Body of pancreas (tissue), 4 donors: ENCODE measurements at regions not wholly inside any gene's neighbourhood (a gene's known extent, or its start where the extent isn't known, plus 50 kb on each side); places are given as distances from the start of the nearest gene placed in this dataset.

Experiments
- CTCF ChIP-seq, 7 experiments: fragments of 450-650 bp in 4 of 7; fragments of 200-600 bp in 3 of 7; sonication (generic) in 3 of 7; IDR thresholded peaks; one replicate each; pipeline ENCODE4 v1.5.1; 2016 to 2019; ENCODE audit warnings: antibody characterized with exemption in 7 of 7
- POLR2A ChIP-seq, 3 donors: fragments of 450-650 bp; IDR thresholded peaks; one replicate each; pipeline ENCODE4 v1.6.1; 2016; ENCODE audit warnings: antibody characterized with exemption in 3 of 3, mild to moderate bottlenecking in 2 of 3

GRCh38 chr4:135532132-135532531 is 1330.5 kb upstream of the PABPC4L start:
- no peak for TF ChIP-seq CTCF (IDR thresholded peaks at IDR 0.05)
- no peak for TF ChIP-seq POLR2A (IDR thresholded peaks at IDR 0.05)
